ENCODE measurements at regions not wholly inside any gene's neighbourhood (a gene's known extent, or its start where the extent isn't known, plus 50 kb on each side); places are given as distances from the start of the nearest gene placed in this dataset.

GRCh38 chr14:104395276-104395675 is 184.3 kb upstream of the C14orf180 start:
- Mint-ChIP-seq H3K9me3 (peaks cover 49% of the 10 kb centered on the region), H3K36me3 (ENCODE audit: low read depth) (peaks cover 13% of the 10 kb centered on the region), H3K27me3 (ENCODE audit: low read depth, poor library complexity) (peaks cover 29% of the 10 kb centered on the region), H3K4me1 (peaks cover 22% of the 10 kb centered on the region), H3K4me3 (no peak overlapping the region), H3K27ac (no peak overlapping the region)
- DNase-seq = no peak
- no peak for TF ChIP-seq CTCF (IDR thresholded peaks at IDR 0.05)

GRCh38 chr14:104395941-104396681 is 183.5 kb upstream of the C14orf180 start:
- Mint-ChIP-seq H3K36me3 (ENCODE audit: low read depth) (peaks cover 13% of the 10 kb centered on the region), H3K4me3 (no peak overlapping the region)
- DNase-seq = no peak

GRCh38 chr14:104396682-104397470 is 182.7 kb upstream of the C14orf180 start:
- DNase-seq = no peak
- Mint-ChIP-seq H3K27me3 (ENCODE audit: low read depth, poor library complexity) (peaks cover 33% of the 10 kb centered on the region), H3K27ac (no peak overlapping the region), H3K36me3 (ENCODE audit: low read depth) (peaks cover 13% of the 10 kb centered on the region), H3K4me1 (peaks cover 15% of the 10 kb centered on the region), H3K9me3 (peaks cover 49% of the 10 kb centered on the region), H3K4me3 (no peak overlapping the region)
- TF ChIP-seq CTCF (IDR thresholded peaks at IDR 0.05) = no peak

More at GRCh38 chr14:104395941-104396681, 183.5 kb upstream of the C14orf180 start:
- Mint-ChIP-seq H3K9me3 (peaks cover 49% of the 10 kb centered on the region), H3K27ac (no peak overlapping the region), H3K4me1 (peaks cover 21% of the 10 kb centered on the region), H3K27me3 (ENCODE audit: low read depth, poor library complexity) (peaks cover 33% of the 10 kb centered on the region)
- no peak for TF ChIP-seq CTCF (IDR thresholded peaks at IDR 0.05)

GRCh38 chr14:104397956-104398355 is 181.6 kb upstream of the C14orf180 start:
- peaks cover 33% of the 10 kb centered on the region for H3K27me3 Mint-ChIP-seq (ENCODE audit: low read depth, poor library complexity)
- no peak for TF ChIP-seq CTCF (IDR thresholded peaks at IDR 0.05)
- peaks cover 12% of the 10 kb centered on the region for H3K4me1 Mint-ChIP-seq
- no peak overlapping the region for H3K27ac Mint-ChIP-seq
- H3K36me3 Mint-ChIP-seq (ENCODE audit: low read depth) = peaks cover 13% of the 10 kb centered on the region
- DNase-seq = no peak
- peaks cover 49% of the 10 kb centered on the region for H3K9me3 Mint-ChIP-seq
- no peak overlapping the region for H3K4me3 Mint-ChIP-seq

- H3K27me3 Mint-ChIP-seq (ENCODE audit: low read depth, poor library complexity) = peaks cover 33% of the 10 kb centered on the region
- TF ChIP-seq CTCF (IDR thresholded peaks at IDR 0.05) = no peak
- H3K4me1 Mint-ChIP-seq = peaks cover 12% of the 10 kb centered on the region
- no peak overlapping the region for H3K4me3 Mint-ChIP-seq
- peaks cover 13% of the 10 kb centered on the region for H3K36me3 Mint-ChIP-seq (ENCODE audit: low read depth)
- DNase-seq = no peak
- H3K27ac Mint-ChIP-seq = no peak overlapping the region
- peaks cover 49% of the 10 kb centered on the region for H3K9me3 Mint-ChIP-seq
Observed at GRCh38 chr14:104398656-104399055, 180.9 kb upstream of the C14orf180 start.
